AG10803 (cell line): ENCODE measurements at regions not wholly inside any gene's neighbourhood (a gene's known extent, or its start where the extent isn't known, plus 50 kb on each side); places are given as distances from the start of the nearest gene placed in this dataset.

Experiments used
- DNase-seq: peaks from one replicate; pipeline ENCODE4 v3.0.0; 2010; ENCODE audit warnings: low read depth
- H3K4me3 ChIP-seq: 2 replicates; pipeline ENCODE4 v1.5.1; 2011; ENCODE audit warnings: mild to moderate bottlenecking, low read length, control low read depth
- CTCF ChIP-seq: conservative IDR thresholded peaks from 2 replicates; pipeline ENCODE4 v1.5.1; 2011; ENCODE audit warnings: mild to moderate bottlenecking, low read length, control low read depth, inconsistent platforms

- DNase-seq, result no peak
- H3K4me3 ChIP-seq, result no peak overlapping the region
- no peak; the same call in 1 of the 2 replicates for TF ChIP-seq CTCF
These were observed 105.7 kb downstream of the RASSF10 start for GRCh38 chr11:13114566-13115379.

GRCh38 chr11:13115380-13115675, 106.2 kb downstream of the RASSF10 start:
- no peak for DNase-seq
- no peak for TF ChIP-seq CTCF
- H3K4me3 ChIP-seq, result no peak overlapping the region

- H3K4me3 ChIP-seq, result no peak overlapping the region
- TF ChIP-seq CTCF, result no peak
- DNase-seq, result peak; percentile 29
These were observed 107.4 kb downstream of the RASSF10 start for GRCh38 chr11:13116491-13116890.

- H3K4me3 ChIP-seq, result no peak overlapping the region
- no peak for TF ChIP-seq CTCF
- DNase-seq, result no peak
These were observed 108.2 kb downstream of the RASSF10 start for GRCh38 chr11:13117344-13117743.

- no peak overlapping the region for H3K4me3 ChIP-seq
- TF ChIP-seq CTCF, result no peak
- DNase-seq, result peak; percentile 95
These were observed 109.1 kb downstream of the RASSF10 start for GRCh38 chr11:13118194-13118593.

GRCh38 chr11:13118650-13119049, 109.5 kb downstream of the RASSF10 start:
- no peak for TF ChIP-seq CTCF
- no peak for DNase-seq
- no peak overlapping the region for H3K4me3 ChIP-seq

- no peak for DNase-seq
- no peak for TF ChIP-seq CTCF
- H3K4me3 ChIP-seq, result no peak overlapping the region
These were observed 110.2 kb downstream of the RASSF10 start for GRCh38 chr11:13119361-13119760.
